ENCODE measurements at regions not wholly inside any gene's neighbourhood (a gene's known extent, or its start where the extent isn't known, plus 50 kb on each side); places are given as distances from the start of the nearest gene placed in this dataset.

GRCh38 chr21:15272591-15272990 lies 207.8 kb upstream of the NRIP1 start:
- no peaks in the 10 kb centered on the region for H3K36me3 Mint-ChIP-seq (ENCODE audit: unreplicated experiment)
- H3K27ac Mint-ChIP-seq (ENCODE audit: unreplicated experiment): peak overlapping the region; percentile 50
- H3K4me1 Mint-ChIP-seq (ENCODE audit: unreplicated experiment): peaks cover 15% of the 10 kb centered on the region
- peaks cover 2% of the 10 kb centered on the region for H3K27me3 Mint-ChIP-seq (ENCODE audit: unreplicated experiment)
- H3K4me3 Mint-ChIP-seq (ENCODE audit: unreplicated experiment): no peak overlapping the region
- no peaks in the 10 kb centered on the region for H3K9me3 Mint-ChIP-seq (ENCODE audit: unreplicated experiment)
- DNase-seq (ENCODE audit: extremely low spot score, unreplicated experiment): no peak
- no peak for TF ChIP-seq CTCF (IDR thresholded peaks at IDR 0.05)

DNA sequence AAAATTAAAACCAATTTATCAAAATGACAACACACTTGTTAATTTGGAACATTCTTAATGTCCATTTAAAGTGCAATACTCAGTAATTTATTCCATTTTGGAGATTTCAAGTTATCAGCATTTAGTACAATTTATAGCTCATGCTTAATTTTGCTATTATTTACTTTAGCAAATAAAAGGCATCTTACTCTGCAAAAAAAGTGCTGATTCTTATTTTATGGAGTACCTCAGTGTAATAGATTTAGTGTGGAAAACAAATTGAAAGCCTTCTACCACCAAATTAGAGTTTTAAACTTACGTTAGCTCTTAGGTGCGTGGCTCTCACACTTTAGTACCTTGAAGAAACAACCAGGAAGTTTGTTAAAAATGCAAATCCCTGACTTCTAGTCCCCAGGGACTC lies 208.4 kb upstream of the NRIP1 start:
- no peak overlapping the region for H3K27ac Mint-ChIP-seq (ENCODE audit: unreplicated experiment)
- H3K4me1 Mint-ChIP-seq (ENCODE audit: unreplicated experiment): peaks cover 18% of the 10 kb centered on the region
- no peak for TF ChIP-seq CTCF (IDR thresholded peaks at IDR 0.05)
- H3K9me3 Mint-ChIP-seq (ENCODE audit: unreplicated experiment): no peaks in the 10 kb centered on the region
- no peak overlapping the region for H3K4me3 Mint-ChIP-seq (ENCODE audit: unreplicated experiment)
- H3K27me3 Mint-ChIP-seq (ENCODE audit: unreplicated experiment): peaks cover 2% of the 10 kb centered on the region
- DNase-seq (ENCODE audit: extremely low spot score, unreplicated experiment): no peak
- no peaks in the 10 kb centered on the region for H3K36me3 Mint-ChIP-seq (ENCODE audit: unreplicated experiment)

DNA sequence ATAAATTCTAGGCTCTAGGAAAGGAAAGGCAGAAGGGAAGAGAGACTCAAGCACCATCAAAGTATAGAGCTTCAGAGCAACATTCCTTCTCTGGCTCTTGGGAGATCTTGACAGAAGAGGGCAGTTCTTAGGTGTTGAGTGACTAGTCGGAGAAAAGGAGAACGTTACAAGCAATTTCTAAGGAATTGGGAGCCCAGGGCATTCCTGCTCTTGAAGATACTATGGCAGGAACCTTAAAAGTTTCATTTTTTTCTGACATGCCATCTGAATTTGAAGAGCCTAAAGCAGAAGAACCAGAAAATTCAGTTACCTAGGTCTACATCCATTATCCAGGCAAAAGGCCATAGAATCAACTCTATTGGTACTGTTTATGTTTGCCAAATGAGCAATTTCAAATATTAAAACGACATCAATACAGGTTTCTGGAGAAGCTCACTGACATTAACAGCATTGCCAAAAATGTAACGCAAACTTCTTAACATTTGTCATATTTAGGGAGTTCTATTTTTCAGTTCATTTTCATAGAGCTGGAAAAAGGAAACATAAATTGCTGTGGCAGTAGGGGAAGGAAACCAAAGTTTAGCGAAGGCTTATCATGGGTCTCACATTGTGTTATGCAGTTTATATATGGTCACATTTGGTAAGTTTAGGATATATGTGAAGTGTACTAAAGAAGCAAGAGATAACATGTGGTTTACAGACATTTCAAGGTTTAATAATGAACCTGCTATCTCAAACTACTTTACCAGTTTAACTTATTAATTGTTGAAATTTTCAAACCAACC lies 210.1 kb upstream of the NRIP1 start:
- no peak for DNase-seq (ENCODE audit: extremely low spot score, unreplicated experiment)
- peaks cover 2% of the 10 kb centered on the region for H3K27me3 Mint-ChIP-seq (ENCODE audit: unreplicated experiment)
- H3K4me3 Mint-ChIP-seq (ENCODE audit: unreplicated experiment): no peak overlapping the region
- H3K4me1 Mint-ChIP-seq (ENCODE audit: unreplicated experiment): peaks cover 21% of the 10 kb centered on the region
- TF ChIP-seq CTCF (IDR thresholded peaks at IDR 0.05): no peak
- H3K36me3 Mint-ChIP-seq (ENCODE audit: unreplicated experiment): no peaks in the 10 kb centered on the region
- no peaks in the 10 kb centered on the region for H3K9me3 Mint-ChIP-seq (ENCODE audit: unreplicated experiment)
- no peak overlapping the region for H3K27ac Mint-ChIP-seq (ENCODE audit: unreplicated experiment)

- H3K27me3 Mint-ChIP-seq (ENCODE audit: unreplicated experiment): peaks cover 2% of the 10 kb centered on the region
- H3K4me3 Mint-ChIP-seq (ENCODE audit: unreplicated experiment): no peak overlapping the region
- peaks cover 21% of the 10 kb centered on the region for H3K4me1 Mint-ChIP-seq (ENCODE audit: unreplicated experiment)
- TF ChIP-seq CTCF (IDR thresholded peaks at IDR 0.05): no peak
- H3K27ac Mint-ChIP-seq (ENCODE audit: unreplicated experiment): no peak overlapping the region
- H3K9me3 Mint-ChIP-seq (ENCODE audit: unreplicated experiment): peaks cover 4% of the 10 kb centered on the region
- no peak for DNase-seq (ENCODE audit: extremely low spot score, unreplicated experiment)
- no peaks in the 10 kb centered on the region for H3K36me3 Mint-ChIP-seq (ENCODE audit: unreplicated experiment)
Measured at GRCh38 chr21:15275615-15276235, 210.9 kb upstream of the NRIP1 start.

- no peak for DNase-seq (ENCODE audit: extremely low spot score, unreplicated experiment)
- TF ChIP-seq CTCF (IDR thresholded peaks at IDR 0.05): no peak
- Mint-ChIP-seq H3K4me1 (ENCODE audit: unreplicated experiment) (peaks cover 21% of the 10 kb centered on the region), H3K4me3 (ENCODE audit: unreplicated experiment) (no peak overlapping the region), H3K9me3 (ENCODE audit: unreplicated experiment) (peaks cover 9% of the 10 kb centered on the region), H3K27ac (ENCODE audit: unreplicated experiment) (no peak overlapping the region), H3K36me3 (ENCODE audit: unreplicated experiment) (no peaks in the 10 kb centered on the region), H3K27me3 (ENCODE audit: unreplicated experiment) (peaks cover 2% of the 10 kb centered on the region)
Measured at GRCh38 chr21:15276243-15276642, 211.4 kb upstream of the NRIP1 start.
